ENCODE measurements at regions not wholly inside any gene's neighbourhood (a gene's known extent, or its start where the extent isn't known, plus 50 kb on each side); places are given as distances from the start of the nearest gene placed in this dataset.

DNA sequence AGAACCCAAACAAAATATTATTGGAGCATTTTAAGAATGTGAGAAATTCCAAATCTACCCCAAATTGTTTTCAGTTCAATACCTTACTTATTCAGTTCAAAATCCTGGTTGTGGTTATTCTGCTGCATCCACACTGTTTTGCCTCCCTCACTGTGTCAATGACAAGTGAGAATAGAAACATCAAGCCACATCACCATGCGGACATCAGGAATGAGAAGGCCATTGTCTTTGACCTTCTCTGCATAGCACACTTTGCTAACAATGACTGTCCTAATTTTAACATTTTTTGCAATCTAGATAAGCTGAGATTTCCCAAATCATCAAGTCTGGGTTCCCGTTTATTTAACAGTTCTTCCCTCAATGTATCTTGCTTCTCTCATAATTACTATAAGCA, 93.7 kb downstream of the ELAPOR2 start:
- no peaks in the 10 kb centered on the region for H3K9me3 Mint-ChIP-seq
- H3K27me3 Mint-ChIP-seq (ENCODE audit: low read depth), result no peaks in the 10 kb centered on the region
- H3K27ac Mint-ChIP-seq, result no peak overlapping the region
- H3K4me3 Mint-ChIP-seq, result no peak overlapping the region
- peaks cover 19% of the 10 kb centered on the region for H3K4me1 Mint-ChIP-seq
- H3K36me3 Mint-ChIP-seq (ENCODE audit: low read depth), result peaks cover under 1% of the 10 kb centered on the region
- TF ChIP-seq, protein P1, sequence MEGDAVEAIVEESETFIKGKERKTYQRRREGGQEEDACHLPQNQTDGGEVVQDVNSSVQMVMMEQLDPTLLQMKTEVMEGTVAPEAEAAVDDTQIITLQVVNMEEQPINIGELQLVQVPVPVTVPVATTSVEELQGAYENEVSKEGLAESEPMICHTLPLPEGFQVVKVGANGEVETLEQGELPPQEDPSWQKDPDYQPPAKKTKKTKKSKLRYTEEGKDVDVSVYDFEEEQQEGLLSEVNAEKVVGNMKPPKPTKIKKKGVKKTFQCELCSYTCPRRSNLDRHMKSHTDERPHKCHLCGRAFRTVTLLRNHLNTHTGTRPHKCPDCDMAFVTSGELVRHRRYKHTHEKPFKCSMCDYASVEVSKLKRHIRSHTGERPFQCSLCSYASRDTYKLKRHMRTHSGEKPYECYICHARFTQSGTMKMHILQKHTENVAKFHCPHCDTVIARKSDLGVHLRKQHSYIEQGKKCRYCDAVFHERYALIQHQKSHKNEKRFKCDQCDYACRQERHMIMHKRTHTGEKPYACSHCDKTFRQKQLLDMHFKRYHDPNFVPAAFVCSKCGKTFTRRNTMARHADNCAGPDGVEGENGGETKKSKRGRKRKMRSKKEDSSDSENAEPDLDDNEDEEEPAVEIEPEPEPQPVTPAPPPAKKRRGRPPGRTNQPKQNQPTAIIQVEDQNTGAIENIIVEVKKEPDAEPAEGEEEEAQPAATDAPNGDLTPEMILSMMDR (IDR thresholded peaks at IDR 0.05; ENCODE audit: unreplicated experiment in 3 of 3), result no peak

DNA sequence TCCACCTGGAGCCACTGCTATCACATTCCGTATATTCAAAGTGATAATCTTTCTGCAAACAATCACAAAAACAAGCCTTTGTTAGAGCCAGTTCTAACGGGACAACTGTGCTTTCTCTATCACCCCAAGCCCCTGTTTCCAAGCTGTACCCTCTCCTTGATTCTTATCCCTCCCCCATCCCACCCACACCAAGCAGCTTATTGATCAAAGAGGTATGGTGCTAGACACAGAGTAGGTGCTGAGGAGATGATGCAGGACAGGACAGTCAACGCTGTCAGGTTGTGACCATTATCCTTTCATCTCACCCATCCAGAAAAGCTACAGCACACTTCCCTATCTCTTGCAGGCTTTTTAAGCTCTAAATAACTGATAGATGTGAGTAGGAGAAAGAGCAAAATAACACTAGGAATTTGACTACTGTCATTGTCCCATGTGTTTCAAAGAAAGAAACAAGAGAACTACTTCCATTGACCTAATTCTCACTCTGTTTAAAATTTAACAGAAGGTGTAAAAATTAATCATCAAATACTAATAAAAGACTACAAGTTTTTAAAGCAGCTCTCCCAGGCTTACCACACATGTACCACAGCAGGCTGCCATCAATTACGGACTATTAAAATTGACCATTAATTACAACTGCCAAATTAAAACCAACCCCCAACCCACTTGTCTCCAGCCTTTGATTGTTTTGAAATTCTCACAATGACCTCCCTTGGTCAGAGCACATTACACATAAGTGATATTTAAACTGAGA, 94.3 kb downstream of the ELAPOR2 start:
- Mint-ChIP-seq H3K27me3 (ENCODE audit: low read depth) (no peaks in the 10 kb centered on the region), H3K27ac (no peak overlapping the region), H3K4me3 (no peak overlapping the region), H3K36me3 (ENCODE audit: low read depth) (peaks cover 6% of the 10 kb centered on the region), H3K9me3 (no peaks in the 10 kb centered on the region), H3K4me1 (peaks cover 19% of the 10 kb centered on the region)
- TF ChIP-seq, protein P1 (IDR thresholded peaks at IDR 0.05; ENCODE audit: unreplicated experiment in 3 of 3), result no peak

DNA sequence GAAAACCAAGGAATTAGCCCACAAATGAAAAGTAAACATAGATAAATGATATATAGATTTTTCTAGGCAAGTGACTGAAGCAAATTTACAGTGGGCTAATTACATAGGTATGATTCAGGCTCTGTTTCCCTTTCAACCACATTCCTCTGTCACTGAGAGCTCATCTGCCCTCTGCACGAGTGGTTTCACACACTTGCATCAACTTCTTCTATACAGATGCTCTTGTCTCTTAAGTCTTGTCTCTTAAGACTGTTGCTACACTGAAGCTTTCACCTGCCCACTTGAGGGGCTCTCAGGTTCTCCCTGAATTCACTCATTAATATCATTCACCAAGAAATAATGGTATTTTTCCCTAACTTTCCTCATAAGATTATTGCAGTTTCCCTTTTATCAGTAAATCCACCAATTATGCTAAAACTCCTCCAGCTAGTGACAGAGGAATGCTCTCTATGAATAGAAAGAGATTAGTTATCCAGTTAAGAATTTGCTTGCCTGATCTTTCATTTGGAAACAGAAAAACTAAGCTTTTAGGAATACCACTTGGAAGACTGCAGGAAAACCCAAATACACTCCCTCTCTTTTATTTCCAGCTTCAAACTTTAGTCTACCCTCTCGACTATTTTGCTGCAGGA, 95.7 kb downstream of the ELAPOR2 start:
- TF ChIP-seq, protein P1 (IDR thresholded peaks at IDR 0.05; ENCODE audit: unreplicated experiment in 3 of 3), result no peak
- Mint-ChIP-seq H3K27me3 (ENCODE audit: low read depth) (no peaks in the 10 kb centered on the region), H3K27ac (no peak overlapping the region), H3K36me3 (ENCODE audit: low read depth) (peaks cover 20% of the 10 kb centered on the region), H3K9me3 (peaks cover 4% of the 10 kb centered on the region), H3K4me3 (no peak overlapping the region), H3K4me1 (peaks cover 19% of the 10 kb centered on the region)

DNA sequence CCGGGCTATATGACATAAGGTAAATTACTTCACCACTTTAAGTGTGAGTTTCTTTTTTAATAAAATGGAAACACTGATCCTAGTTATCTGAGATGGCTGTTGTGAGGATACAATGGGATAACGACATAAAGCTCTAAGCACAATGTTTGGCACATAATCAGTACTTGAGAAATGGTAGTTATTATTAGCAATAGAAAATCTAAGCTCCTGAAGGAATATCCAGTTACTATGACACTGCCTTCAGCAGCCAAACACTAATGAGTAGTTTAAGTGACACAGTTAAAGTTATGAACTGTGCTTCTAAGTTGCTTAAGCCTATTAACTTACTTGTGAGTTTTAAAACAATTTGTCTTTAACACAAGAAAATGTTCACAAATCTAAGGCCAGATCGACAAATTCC, 96.8 kb downstream of the ELAPOR2 start:
- Mint-ChIP-seq H3K4me1 (peaks cover 19% of the 10 kb centered on the region), H3K27me3 (ENCODE audit: low read depth) (no peaks in the 10 kb centered on the region), H3K27ac (no peak overlapping the region), H3K4me3 (no peak overlapping the region), H3K9me3 (peaks cover 4% of the 10 kb centered on the region), H3K36me3 (ENCODE audit: low read depth) (peaks cover 20% of the 10 kb centered on the region)
- TF ChIP-seq, protein P1 (IDR thresholded peaks at IDR 0.05; ENCODE audit: unreplicated experiment in 3 of 3), result no peak

DNA sequence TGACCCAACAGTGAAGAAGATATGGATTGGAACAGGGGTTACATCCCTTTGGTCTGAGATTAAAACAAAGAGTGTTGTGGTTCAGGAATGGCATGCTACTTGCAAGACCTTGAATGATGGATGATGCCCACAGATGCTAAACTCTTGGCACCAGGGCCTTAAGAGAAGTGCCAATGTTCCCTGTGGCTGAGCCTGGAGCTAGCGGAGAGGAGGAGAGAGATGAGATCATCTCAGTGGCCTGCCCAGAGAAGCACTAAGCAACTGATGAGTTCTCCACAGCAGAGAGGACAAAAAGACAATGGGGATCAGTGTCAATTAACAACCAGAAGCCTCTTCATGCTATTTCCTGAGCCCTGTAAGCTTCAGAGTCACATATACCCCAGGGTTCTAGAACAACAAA, 97.8 kb downstream of the ELAPOR2 start:
- no peaks in the 10 kb centered on the region for H3K27me3 Mint-ChIP-seq (ENCODE audit: low read depth)
- TF ChIP-seq, protein P1 (IDR thresholded peaks at IDR 0.05; ENCODE audit: unreplicated experiment in 3 of 3), result no peak
- H3K4me1 Mint-ChIP-seq, result peaks cover 19% of the 10 kb centered on the region
- H3K4me3 Mint-ChIP-seq, result no peak overlapping the region
- H3K36me3 Mint-ChIP-seq (ENCODE audit: low read depth), result peaks cover 20% of the 10 kb centered on the region
- H3K9me3 Mint-ChIP-seq, result peaks cover 4% of the 10 kb centered on the region
- no peak overlapping the region for H3K27ac Mint-ChIP-seq

DNA sequence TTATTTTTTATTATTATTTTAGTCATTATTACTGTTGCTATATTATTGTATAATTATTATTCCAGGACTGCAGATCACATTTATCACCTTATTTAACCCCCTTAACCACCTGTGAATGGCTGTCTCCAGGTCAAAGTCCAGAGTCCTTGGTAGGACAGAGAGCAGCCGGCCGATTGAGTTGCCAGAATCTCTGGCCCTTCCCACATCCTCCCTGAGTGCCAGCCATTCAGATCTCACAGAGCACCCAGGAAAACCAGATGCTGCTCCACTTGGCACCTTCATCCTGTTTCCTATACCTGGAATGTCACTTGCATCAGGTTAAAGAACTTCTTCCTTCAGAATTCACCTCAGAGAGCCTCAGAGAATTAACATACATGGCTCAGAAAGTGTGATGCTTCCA, 101.1 kb downstream of the ELAPOR2 start:
- Mint-ChIP-seq H3K4me3 (no peak overlapping the region), H3K27ac (no peak overlapping the region)
- TF ChIP-seq, protein P1 (IDR thresholded peaks at IDR 0.05; ENCODE audit: unreplicated experiment in 3 of 3), result no peak

More for the DNA sequence above, 101.1 kb downstream of the ELAPOR2 start:
- H3K4me1 Mint-ChIP-seq, result peaks cover 4% of the 10 kb centered on the region
- peaks cover 20% of the 10 kb centered on the region for H3K36me3 Mint-ChIP-seq (ENCODE audit: low read depth)
- no peaks in the 10 kb centered on the region for H3K27me3 Mint-ChIP-seq (ENCODE audit: low read depth)
- peaks cover 4% of the 10 kb centered on the region for H3K9me3 Mint-ChIP-seq
